Endothelial cell of umbilical vein (primary cell): ENCODE measurements at regions not wholly inside any gene's neighbourhood (a gene's known extent, or its start where the extent isn't known, plus 50 kb on each side); places are given as distances from the start of the nearest gene placed in this dataset.

Source experiments
- BruUV-seq: library from RNA; stranded (reverse); fragments of 400-500 nt; replicated peaks from 2 replicates; lab custom pipeline; 2021; lab: Mats Ljungman, UMichigan
- CTCF ChIA-PET: fragments of 300-600, 350-600 bp; sonication (Branson Sonifier 250); formaldehyde crosslinking; loops from one replicate; lab custom pipeline; 2021; ENCODE audit warnings: antibody characterized with exemption, inconsistent platforms; lab: Charles Lee
- POLR2A ChIA-PET: fragments of 300-600, 350-600 bp; sonication (Branson Sonifier 250); formaldehyde crosslinking; loops from one replicate; lab custom pipeline; 2021; ENCODE audit warnings: antibody characterized with exemption, inconsistent platforms; lab: Charles Lee
- DNase-seq: peaks from one replicate; pipeline ENCODE4 v3.0.0-alpha.2; 2011; ENCODE audit warnings: low read depth, low spot score
- FAIRE-seq: peaks from 2 replicates; lab custom pipeline; 2011; peaks lifted over from hg19 to GRCh38; lab: Jason Lieb, UNC
- H2AFZ ChIP-seq: 2 replicates; pipeline ENCODE4 v1.6.0; 2012; ENCODE audit warnings: low read depth, low read length, control low read depth, inconsistent platforms
- H3K27ac ChIP-seq: 2 replicates; pipeline ENCODE4 v1.5.1; 2011; ENCODE audit warnings: low read depth, mild to moderate bottlenecking, control low read depth, low read length, moderate library complexity; ENCODE audit not compliant: insufficient read depth
- H3K27me3 ChIP-seq, 2 experiments: 2 replicates each; pipeline versions ENCODE4 v1.6.0 to v1.6.1; 2011; ENCODE audit warnings: low read length in 2 of 2, mixed read lengths in 1 of 2; ENCODE audit not compliant: control insufficient read depth in 2 of 2, insufficient read depth in 2 of 2
- H3K36me3 ChIP-seq, 2 experiments: 2 replicates in 1 of 2; 3 replicates in 1 of 2; pipeline ENCODE4 v1.5.1; 2011; ENCODE audit warnings: low read length in 2 of 2, mild to moderate bottlenecking in 1 of 2, moderate library complexity in 1 of 2; ENCODE audit not compliant: control insufficient read depth in 2 of 2, insufficient read depth in 2 of 2; ENCODE audit errors: extremely low read depth in 1 of 2
- H3K4me1 ChIP-seq: 3 replicates; pipeline ENCODE4 v1.5.1; 2011; ENCODE audit warnings: mild to moderate bottlenecking, low read length; ENCODE audit not compliant: control insufficient read depth, insufficient read depth; ENCODE audit errors: extremely low read depth
- H3K4me2 ChIP-seq: 2 replicates; pipeline ENCODE4 v1.6.1; 2011; ENCODE audit warnings: low read length, control low read depth, mixed read lengths; ENCODE audit not compliant: insufficient read depth
- H3K4me3 ChIP-seq, 3 experiments: fragments of 200-600 bp in 1 of 3; sonication (generic), shearing (Covaris generic) in 1 of 3; replicated peaks in 1 of 3; 2 replicates each; pipeline ENCODE4 v1.5.1; 2011 to 2016; ENCODE audit warnings: control low read depth in 3 of 3, low read length in 3 of 3, mild to moderate bottlenecking in 2 of 3, inconsistent platforms in 1 of 3, low read depth in 1 of 3, moderate library complexity in 1 of 3; ENCODE audit not compliant: insufficient read depth in 1 of 3
- H3K79me2 ChIP-seq: 2 replicates; pipeline ENCODE4 v1.6.0; 2012; ENCODE audit warnings: low read length, inconsistent platforms; ENCODE audit not compliant: control insufficient read depth, insufficient read depth
- H3K9ac ChIP-seq: replicated peaks from 2 replicates; pipeline ENCODE3; 2011; ENCODE audit warnings: low read length, control low read depth; ENCODE audit not compliant: insufficient read depth; ENCODE audit errors: extremely low read depth
- H3K9me1 ChIP-seq: replicated peaks from 3 replicates; pipeline ENCODE4 v1.6.0; 2011; ENCODE audit warnings: mild to moderate bottlenecking, low read length; ENCODE audit not compliant: control insufficient read depth, insufficient read depth; ENCODE audit errors: extremely low read depth
- H3K9me3 ChIP-seq: replicated peaks from 2 replicates; pipeline ENCODE4 v1.5.1; 2012; ENCODE audit warnings: low read length, inconsistent platforms; ENCODE audit not compliant: control insufficient read depth, insufficient read depth
- H4K20me1 ChIP-seq: replicated peaks from 2 replicates; pipeline ENCODE3; 2011; ENCODE audit warnings: mild to moderate bottlenecking, low read length; ENCODE audit not compliant: control insufficient read depth, insufficient read depth; ENCODE audit errors: extremely low read depth
- CTCF ChIP-seq, 2 donors: IDR thresholded peaks; 1 replicate in 1 of 2; 2 replicates in 1 of 2; pipeline ENCODE4 v1.5.1; 2011; ENCODE audit warnings: low read length in 2 of 2, mild to moderate bottlenecking in 2 of 2, moderate library complexity in 2 of 2, control low read depth in 1 of 2, inconsistent platforms in 1 of 2, low read depth in 1 of 2; ENCODE audit not compliant: insufficient read depth in 1 of 2; ENCODE audit errors: extremely low read depth in 1 of 2
- FOS ChIP-seq: IDR thresholded peaks from 2 replicates; pipeline ENCODE4 v1.6.1; 2011; ENCODE audit warnings: mild to moderate bottlenecking, low read length, moderate library complexity, borderline replicate concordance; ENCODE audit not compliant: insufficient read depth
- POLR2AphosphoS5 ChIP-seq: IDR thresholded peaks from 2 replicates; pipeline ENCODE4 v1.6.1; 2012; ENCODE audit warnings: low read depth, mild to moderate bottlenecking, control low read depth, low read length, moderate library complexity; ENCODE audit not compliant: insufficient read depth
- dilution Hi-C: fragments of 300-500 bp; cut with MboI; formaldehyde crosslinking; loops from one replicate; pipeline ENCODE4 v1.15.0; 2019; ENCODE audit warnings: low sequenced_read_pairs; ENCODE audit not compliant: extremely low pct_ligation_motif_present
- intact Hi-C: fragments of 100-400 bp; cut with micrococcal nuclease; formaldehyde crosslinking; loops from one replicate; pipeline ENCODE4 v1.10.0; 2022

- Histone ChIP-seq H3K4me2 (no peak overlapping the region), H4K20me1 (no peaks in the 10 kb centered on the region), H3K36me3 (no peaks in the 10 kb centered on the region), H3K9me1 (no peaks in the 10 kb centered on the region), H3K27me3 (peaks cover 27 to 33% of the 10 kb centered on the region in 2 experiments), H3K4me1 (peaks cover 19% of the 10 kb centered on the region), H3K79me2 (no peaks in the 10 kb centered on the region), H3K27ac (no peak overlapping the region), H3K9ac (no peak overlapping the region), H3K4me3 (no peak overlapping the region), H2AFZ (no peak overlapping the region), H3K9me3 (no peaks in the 10 kb centered on the region)
- no TSS peak for BruUV-seq
- ChIA-PET POLR2A (no interaction called here), CTCF (no interaction called here)
- intact Hi-C loops: loop anchor here (5.0 kb wide), 1 partner anchor 394 kb away; no protein-coding TSS in a partner anchor
- TF ChIP-seq FOS (no peak), CTCF (IDR thresholded peaks at IDR 0.05; ENCODE audit: extremely low read depth in 1 of 2, insufficient read depth in 1 of 2, low read depth in 1 of 2, low read length in 2 of 2) (no peak), POLR2AphosphoS5 (no peak)
- FAIRE-seq (no peak), DNase-seq (no peak)
- dilution Hi-C loops: no loop called here
These were observed 87.2 kb upstream of the EPB41L3 start for GRCh38 chr18:5630900-5631413.
